Daoy (cell line): ENCODE measurements at regions not wholly inside any gene's neighbourhood (a gene's known extent, or its start where the extent isn't known, plus 50 kb on each side); places are given as distances from the start of the nearest gene placed in this dataset.
"Not testable (repeated sequence)": the region's sequence is repeated elsewhere in the genome, so short reads cannot be mapped to it uniquely, and the experiment has no call there.

Experiments used
- DNase-seq: peaks from one replicate; pipeline ENCODE4 v3.0.0-alpha.2; 2015; ENCODE audit warnings: low read depth

GRCh38 chr18:1294229-1294628 is 389.6 kb downstream of the ADCYAP1 start:
- no peak for DNase-seq

- no peak for DNase-seq
Measured at GRCh38 chr18:1296237-1296636, 391.6 kb downstream of the ADCYAP1 start.

GRCh38 chr18:1302861-1303260 is 398.2 kb downstream of the ADCYAP1 start:
- DNase-seq = no peak

DNA sequence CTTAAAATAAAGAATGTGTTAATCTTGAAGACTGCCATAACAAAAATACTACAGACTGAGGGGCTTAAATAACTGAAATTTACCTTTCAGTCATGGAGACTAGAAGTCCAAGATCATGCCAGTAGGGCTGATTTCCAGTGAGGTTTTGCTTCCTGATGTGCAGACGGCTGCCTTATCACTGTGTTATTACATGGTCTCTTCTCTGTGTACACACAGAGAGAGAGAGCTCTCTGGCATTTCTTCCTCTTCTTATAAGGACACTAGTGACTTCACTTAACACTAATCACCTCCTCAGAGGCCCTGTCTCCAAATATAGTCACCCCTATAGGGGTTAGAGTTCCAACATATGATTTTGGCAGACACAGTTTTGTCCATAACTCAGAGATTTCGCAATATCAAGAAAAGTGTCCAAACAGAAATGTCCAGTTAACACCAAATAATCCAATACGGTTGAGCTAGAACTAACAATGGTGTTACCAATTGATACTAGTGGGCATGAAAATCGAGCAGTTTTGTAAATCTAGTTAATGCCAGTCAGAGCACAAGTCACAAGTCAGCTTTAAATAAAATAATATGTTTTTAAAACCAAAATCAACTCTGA is 399.8 kb downstream of the ADCYAP1 start:
- DNase-seq = no peak

DNA sequence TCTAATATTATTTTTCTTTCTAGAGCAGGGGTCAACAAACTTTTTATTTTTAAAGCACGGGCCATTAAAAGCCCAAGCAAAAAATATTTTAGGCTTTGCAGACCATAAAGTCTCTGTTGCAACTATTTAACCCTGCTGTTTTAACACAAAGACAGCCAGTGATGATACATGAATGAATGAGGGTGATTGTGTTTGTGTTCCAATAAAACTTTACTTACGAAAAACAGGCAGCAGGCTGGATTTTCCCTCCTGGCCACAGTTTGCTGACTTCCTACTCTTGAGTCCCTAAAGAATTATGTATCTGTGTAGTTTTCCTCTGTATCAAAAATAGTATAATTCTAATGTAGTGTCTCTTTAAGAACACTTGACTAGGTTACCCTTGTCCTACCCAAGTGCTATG is 402.0 kb downstream of the ADCYAP1 start:
- no peak for DNase-seq

DNA sequence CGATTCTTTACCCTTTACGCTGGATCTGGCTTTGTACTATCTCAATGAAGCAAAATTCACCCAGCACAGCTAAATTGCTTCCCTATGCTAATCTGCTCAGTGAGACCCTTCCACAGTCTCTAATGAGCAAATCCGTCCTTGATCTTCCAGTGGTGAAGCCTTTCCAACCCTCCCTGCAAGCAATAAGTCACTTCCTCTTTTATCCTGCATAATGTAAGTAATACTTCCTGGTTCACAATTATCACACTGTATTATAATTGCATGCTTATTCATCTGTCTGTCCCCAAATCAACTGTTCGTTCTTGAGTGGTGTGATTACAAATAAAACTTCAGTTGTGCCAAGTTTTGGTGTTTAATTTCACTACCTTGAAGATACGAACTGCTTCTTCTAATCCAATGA is 404.0 kb downstream of the ADCYAP1 start:
- DNase-seq = no peak

GRCh38 chr18:1311376-1311775 is 406.7 kb downstream of the ADCYAP1 start:
- no peak for DNase-seq

- DNase-seq = not testable (repeated sequence)
Measured at GRCh38 chr18:1335345-1335744, 430.7 kb downstream of the ADCYAP1 start.

DNA sequence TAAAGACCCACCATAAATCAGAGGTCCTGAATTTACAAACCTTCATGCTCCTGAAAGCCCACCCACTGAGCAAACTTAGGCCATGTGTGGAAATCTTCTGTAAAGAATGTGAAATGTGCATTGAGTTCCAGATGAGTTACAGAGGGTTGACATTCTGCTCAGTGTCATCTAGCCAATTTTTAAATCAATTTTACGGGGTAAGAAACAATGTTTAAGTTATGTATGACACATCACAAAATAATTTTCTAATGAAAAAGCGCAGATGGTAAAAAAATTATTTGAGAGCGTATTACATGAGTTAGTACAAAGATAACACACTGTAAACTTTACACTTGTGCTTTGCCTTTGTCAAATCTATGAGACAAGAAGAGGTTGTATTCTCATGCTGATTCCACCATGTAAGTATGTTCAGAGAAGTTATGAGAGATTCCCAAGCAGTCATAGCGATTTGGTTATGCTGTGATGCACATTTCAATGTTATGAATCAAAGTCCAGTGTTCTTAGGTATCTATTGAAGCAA is 446.3 kb downstream of the ADCYAP1 start:
- no peak for DNase-seq

DNA sequence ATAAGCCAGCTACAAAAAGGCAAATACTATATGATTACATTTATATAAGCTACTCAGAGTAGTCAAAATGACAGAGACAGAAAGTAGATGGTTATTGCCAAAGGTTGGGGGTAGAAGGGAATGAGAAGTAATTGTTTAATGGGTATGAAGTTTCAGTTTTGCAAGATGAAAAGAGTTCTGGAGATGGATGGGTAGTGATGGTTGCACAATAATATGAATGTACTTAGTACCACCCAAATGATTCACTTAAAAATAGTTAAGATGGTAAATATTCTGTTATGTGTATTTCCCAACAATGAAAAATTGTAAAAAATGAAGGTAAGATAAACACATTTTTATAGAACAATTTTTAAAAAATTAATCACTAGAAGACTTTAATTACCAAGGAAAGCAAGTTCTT is 448.4 kb downstream of the ADCYAP1 start:
- no peak for DNase-seq

DNA sequence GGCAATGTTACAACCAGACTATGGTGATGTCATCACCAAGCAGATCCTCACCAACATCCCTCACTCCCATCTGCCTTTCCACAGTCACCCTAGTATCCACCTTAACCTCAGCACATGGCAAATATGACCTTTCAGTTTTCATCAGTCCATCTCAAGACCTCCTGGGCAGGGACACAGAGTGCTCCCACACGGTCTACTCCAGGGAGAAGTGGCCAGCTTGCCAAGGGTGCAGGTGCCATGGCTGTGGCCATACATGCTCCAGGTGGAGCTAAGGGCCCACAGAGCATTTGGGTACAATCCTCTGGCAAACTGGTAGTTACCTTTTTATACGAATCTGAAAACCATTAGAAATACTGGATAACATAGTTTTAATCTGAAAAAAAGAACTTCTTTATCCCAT is 453.1 kb downstream of the ADCYAP1 start:
- DNase-seq = no peak

GRCh38 chr18:1361936-1362335 is 457.3 kb downstream of the ADCYAP1 start:
- peak; percentile 9 for DNase-seq

- no peak for DNase-seq
Measured at GRCh38 chr18:1370552-1370951, 465.9 kb downstream of the ADCYAP1 start.

GRCh38 chr18:1371724-1372123 is 467.1 kb downstream of the ADCYAP1 start:
- no peak for DNase-seq

DNA sequence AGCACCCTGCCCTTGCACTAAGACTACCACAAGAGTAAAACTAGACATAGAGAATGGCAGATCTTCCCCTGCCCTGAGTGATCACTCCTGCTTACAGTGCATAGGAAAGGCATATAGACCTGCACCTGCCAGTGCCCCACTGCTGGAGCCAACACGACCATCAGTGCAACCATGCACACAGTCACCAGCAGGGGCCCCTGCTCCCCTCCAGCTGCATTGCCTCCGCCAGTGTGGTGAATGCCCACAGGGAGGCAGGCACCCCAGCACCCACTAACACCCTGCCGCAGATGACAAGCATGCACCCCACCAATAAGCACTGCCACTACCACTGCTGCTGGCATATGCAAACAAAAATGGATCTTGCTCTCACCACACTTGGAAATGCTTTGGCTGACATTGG is 478.8 kb downstream of the ADCYAP1 start:
- no peak for DNase-seq

DNA sequence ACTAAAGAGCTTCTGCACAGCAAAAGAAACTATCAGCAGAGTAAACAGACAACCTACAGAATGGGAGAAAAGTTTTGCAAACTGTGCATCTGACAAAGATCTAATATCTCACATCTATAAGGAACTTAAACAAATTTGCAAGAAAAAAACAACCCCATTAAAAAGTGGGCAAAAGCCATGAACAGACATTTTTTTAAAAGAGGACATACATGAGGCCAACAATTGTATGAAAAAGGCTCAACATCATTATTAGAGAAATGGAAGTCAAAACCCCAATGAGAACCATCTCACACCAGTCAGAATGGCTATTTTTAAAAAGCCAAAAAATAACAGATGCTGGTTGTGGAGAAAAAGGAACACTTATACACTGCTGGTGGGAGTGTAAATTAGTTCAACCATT is 483.8 kb downstream of the ADCYAP1 start:
- not testable (repeated sequence) for DNase-seq

- no peak for DNase-seq
Measured at GRCh38 chr18:1392046-1392445, 487.4 kb downstream of the ADCYAP1 start.

GRCh38 chr18:1392865-1393734 is 488.4 kb downstream of the ADCYAP1 start:
- no peak for DNase-seq

GRCh38 chr18:1393929-1394328 is 489.3 kb downstream of the ADCYAP1 start:
- no peak for DNase-seq

DNA sequence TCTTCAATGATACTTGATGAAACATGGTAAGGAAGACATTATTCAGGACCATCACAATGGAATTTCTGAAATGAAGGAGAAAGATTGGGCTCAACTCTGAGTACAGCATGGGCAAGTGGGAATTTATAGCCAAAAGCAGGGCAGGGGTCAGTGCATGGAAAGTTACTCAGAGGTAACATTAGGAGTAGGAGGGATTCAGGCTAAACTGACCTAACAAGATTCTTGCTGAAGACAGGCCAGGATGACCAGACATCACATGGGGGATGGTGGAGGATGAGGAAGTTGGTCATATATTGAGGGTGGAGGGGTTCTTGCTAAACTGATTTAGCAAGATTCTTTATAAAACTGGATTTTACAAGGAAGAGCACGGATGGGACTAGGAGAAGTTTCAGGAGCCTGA is 489.8 kb downstream of the ADCYAP1 start:
- DNase-seq = no peak

GRCh38 chr18:1394966-1395365 is 490.3 kb downstream of the ADCYAP1 start:
- no peak for DNase-seq

- DNase-seq = no peak
Measured at GRCh38 chr18:1408376-1408775, 503.7 kb downstream of the ADCYAP1 start.

DNA sequence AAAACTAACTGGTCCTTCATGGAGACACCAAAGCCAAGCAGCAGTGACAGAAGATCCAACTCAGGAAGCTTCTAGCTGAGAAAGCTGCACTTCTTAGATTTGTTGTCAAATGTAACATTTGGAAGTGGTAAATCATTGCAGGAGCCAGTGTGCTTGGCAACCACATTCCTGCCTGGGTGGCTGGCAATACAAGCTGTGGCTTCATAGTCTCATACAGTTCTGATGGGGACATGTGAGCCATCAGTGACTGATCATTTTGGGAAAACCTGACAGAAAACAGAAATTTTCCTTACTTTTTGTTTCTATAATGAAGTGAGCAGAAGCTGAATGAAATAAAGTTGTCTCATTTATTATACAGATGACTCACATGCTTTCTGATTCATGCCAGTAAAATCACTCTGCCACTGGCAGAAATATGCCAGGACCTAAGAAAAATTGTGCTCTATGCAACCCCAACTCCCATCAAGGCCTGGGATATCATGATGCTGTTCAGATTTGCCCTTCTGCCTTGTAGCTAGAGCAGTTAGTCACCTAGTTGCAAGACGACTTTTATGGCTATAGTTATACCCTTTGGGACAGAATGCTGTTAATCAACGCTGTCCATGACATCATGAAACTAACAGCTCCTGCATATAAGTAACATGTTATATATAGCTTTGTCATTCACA is 508.1 kb downstream of the ADCYAP1 start:
- DNase-seq = peak; percentile 2
